NCI-H510A treated with DMSO at 0.1 percent for 48 hours (cell line): ENCODE measurements at regions not wholly inside any gene's neighbourhood (a gene's known extent, or its start where the extent isn't known, plus 50 kb on each side); places are given as distances from the start of the nearest gene placed in this dataset.
"Not testable (repeated sequence)": the region's sequence is repeated elsewhere in the genome, so short reads cannot be mapped to it uniquely, and the experiment has no call there.

Source experiments
- DNase-seq: peaks from one replicate; lab custom pipeline; 2025; lab: John Stamatoyannopoulos, UW

GRCh38 chr6:74181471-74181870, 485.5 kb downstream of the CD109 start:
- peak; percentile 4 for DNase-seq

GRCh38 chr6:74177506-74177905, 481.5 kb downstream of the CD109 start:
- DNase-seq, result no peak

- not testable (repeated sequence) for DNase-seq
Measured at GRCh38 chr6:74170550-74170949, 474.5 kb downstream of the CD109 start.

DNA sequence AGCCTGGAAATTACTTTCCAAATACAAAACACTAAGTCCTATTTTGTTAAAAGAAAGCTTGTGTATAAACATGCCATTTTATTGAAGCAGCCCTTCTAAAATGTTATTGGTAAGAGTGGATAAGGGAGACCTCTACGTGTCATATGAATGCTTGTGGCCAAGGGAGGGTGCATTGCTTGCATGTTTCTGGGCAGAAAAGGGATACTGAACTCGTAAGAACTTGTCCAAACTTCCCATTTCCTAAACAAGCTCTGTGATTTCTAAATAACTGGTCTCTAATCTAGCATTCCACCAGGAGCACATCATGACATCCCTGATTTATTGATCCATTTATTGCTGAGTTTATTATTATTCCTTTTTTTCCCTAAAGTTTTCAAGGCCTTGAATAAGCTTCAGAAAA, 474.1 kb downstream of the CD109 start:
- DNase-seq, result no peak

DNA sequence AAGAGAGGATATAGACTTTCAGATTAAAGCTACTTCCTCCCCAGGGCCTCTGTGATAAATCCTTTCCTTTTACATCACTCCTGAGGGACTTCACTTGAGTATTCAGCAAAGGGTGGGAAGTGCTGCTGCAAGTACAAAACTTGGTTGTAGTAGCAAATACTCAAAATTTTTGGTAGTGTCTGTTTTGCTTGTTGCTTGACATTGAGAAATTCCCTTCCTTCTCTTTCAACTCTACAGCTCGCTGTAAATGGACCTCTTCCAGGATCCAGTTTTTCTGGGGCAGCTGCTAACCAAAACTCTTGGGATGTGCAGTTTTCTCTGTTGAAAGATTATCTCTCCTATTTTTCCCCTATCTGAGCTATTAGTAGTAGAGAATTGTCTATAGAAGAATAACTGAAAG, 472.0 kb downstream of the CD109 start:
- DNase-seq, result no peak

DNA sequence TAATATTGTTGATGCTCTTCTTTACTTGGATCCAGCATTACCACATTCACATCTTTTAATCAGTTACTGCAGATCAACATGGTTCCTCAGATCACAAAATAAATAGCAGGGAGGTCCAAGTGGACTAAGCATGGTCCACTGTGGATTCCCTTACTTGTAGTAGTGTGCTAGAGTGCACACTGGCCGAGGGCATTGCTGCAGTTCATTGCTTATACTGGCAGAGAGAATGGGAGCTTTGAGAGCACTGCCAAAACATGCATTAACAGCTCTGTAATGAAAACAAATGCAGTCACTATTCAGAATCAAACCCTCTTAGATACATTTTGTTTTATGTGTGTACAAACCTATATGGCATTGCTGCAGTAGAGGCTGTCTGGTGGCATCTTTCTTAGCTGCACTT, 471.5 kb downstream of the CD109 start:
- no peak for DNase-seq

- no peak for DNase-seq
Measured at GRCh38 chr6:74166849-74167248, 470.8 kb downstream of the CD109 start.

GRCh38 chr6:74161380-74161779, 465.4 kb downstream of the CD109 start:
- DNase-seq, result no peak

GRCh38 chr6:74152096-74152675, 456.2 kb downstream of the CD109 start:
- DNase-seq, result no peak

GRCh38 chr6:74145931-74146330, 449.9 kb downstream of the CD109 start:
- DNase-seq, result no peak

DNA sequence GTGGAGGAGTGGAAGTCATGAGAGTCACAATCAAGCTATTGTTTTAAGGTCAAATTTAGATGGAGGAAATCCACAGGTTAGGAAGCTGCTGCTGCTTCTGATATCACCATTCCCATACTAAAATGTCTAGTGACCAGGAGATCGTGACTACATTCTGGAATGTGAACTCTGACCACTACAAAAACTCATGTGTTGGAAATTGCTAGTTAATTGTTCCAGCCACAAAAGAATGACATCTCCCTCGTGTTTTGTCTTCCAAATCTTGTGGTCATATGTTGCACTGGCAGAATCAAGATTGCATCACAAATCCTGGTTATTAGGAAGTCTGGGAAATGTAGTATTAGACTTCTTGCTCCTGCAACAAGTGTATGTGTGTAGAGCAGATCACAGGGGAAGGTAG, 441.9 kb downstream of the CD109 start:
- DNase-seq, result no peak

- no peak for DNase-seq
Measured at GRCh38 chr6:74134327-74134726, 438.3 kb downstream of the CD109 start.

DNA sequence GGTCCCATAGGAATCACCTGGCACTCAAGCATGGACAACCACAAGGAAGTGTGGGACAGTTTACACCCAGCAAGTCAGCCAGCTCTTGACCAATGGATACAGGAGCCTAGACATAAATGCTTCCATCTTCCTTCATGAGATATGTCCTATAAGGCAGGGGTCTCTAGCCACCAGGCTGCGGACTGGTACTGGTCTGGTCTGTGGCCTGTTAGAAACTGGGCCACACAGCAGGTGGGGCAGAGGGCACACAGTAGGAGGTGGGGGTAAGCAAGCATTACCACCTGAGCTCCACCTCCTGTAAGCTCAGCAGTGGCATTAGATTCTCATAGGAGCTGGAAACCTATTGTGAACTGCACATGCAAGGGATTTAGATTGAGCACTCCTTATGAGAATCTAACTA, 437.1 kb downstream of the CD109 start:
- DNase-seq, result no peak

- no peak for DNase-seq
Measured at GRCh38 chr6:74130641-74131040, 434.6 kb downstream of the CD109 start.

- no peak for DNase-seq
Measured at GRCh38 chr6:74128536-74128935, 432.5 kb downstream of the CD109 start.

- DNase-seq, result no peak
Measured at GRCh38 chr6:74117113-74117512, 421.1 kb downstream of the CD109 start.

DNA sequence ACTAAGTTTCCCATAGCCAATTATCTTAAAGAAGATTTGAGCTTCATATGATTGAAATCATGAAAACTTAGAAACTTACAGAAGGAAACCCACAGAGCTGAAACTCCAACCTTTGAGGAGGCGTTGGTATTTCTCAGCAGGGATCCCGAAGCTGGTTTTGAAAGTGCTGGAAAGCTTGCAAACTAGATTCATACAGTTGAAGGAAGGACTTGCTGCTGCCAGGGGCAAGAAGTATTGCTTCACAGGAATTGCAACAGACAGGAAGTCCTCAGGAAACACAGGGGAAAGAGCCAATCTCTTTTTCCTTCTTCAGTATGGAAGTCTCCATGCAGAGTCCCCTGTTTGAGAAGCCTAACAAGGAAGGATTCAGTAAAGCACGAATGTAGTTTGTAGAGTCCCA, 419.7 kb downstream of the CD109 start:
- DNase-seq, result no peak

DNA sequence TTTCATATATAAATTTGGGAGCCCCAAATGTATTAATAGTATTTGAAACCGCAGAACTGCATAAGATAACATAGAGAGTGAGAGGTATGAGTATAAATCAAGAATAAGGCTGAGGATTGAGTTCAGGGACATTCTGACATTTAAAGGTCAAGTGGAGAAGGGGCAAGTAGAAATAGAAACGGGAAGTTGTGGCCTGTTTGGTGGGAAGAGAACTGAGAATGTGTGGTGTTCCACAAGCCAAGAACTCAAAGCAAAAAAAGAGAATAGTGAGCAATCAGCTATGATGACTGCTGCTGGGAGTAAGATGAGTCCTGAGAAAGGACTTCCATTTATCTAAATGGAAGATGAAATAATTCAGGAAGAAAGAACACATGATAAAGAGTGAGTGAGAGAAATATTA, 418.4 kb downstream of the CD109 start:
- no peak for DNase-seq

- no peak for DNase-seq
Measured at GRCh38 chr6:74113901-74114300, 417.9 kb downstream of the CD109 start.

DNA sequence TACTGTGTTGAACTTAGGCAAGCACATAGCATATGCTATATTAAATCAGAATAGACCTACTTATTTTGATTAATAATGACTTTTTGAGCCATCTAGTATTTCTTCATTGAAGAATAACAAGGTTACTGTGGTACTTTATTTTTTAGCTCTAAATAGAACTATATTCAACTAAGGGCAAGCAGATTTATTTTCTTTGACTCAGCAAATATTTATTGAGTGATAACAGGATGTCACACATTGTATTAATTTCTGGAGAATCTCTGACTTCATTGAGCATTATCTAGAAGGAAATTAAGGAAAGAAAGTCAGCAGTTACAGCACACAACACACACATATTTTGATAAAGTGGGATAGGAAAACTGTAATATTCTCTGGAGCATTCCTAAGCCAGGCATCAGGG, 407.4 kb downstream of the CD109 start:
- no peak for DNase-seq

DNA sequence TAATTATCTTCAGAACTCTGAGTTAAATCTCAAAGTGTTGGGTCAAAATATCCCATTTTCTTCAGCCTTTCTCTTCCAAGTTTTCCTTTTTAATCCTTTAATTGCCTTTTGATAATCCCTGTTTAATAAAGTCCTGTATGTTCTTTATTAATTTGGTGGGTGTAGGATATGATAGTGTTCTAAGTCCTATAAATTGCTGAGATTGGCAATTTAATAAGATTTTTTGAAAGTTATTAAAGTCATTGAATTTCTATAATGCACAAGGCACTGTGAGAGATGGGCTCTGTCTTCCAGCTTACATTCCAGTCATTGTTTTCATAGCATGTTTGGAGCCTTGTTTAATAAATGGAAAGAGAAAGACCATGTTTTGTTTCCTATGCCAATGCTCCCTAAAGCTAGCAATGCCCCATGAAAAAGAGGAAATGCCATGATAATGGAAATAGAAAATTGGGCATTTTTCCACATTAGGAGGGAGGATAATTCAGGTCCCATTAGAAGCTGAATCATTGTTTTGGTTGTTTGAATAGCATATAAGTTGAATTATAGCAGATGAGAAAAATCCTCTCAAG, 404.8 kb downstream of the CD109 start:
- no peak for DNase-seq

DNA sequence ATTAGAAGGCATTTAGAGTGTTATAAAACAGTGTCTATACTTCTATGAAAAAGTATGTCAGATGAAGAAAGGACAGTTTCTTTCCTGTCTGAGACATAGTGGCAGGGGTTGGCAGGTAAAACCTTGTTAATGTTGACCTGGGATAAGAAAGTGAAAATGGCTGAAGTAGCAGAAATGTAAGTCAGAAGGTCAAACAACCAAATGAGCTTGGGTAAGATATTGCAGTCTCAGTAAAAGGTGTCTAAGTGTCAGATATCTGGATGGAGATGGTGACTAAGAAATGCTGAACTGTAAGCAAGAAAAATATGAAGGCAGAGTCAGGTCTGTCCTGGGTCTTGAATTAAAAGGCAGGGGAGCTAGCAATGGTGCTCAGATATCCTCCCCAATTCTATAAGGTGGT, 400.3 kb downstream of the CD109 start:
- no peak for DNase-seq

DNA sequence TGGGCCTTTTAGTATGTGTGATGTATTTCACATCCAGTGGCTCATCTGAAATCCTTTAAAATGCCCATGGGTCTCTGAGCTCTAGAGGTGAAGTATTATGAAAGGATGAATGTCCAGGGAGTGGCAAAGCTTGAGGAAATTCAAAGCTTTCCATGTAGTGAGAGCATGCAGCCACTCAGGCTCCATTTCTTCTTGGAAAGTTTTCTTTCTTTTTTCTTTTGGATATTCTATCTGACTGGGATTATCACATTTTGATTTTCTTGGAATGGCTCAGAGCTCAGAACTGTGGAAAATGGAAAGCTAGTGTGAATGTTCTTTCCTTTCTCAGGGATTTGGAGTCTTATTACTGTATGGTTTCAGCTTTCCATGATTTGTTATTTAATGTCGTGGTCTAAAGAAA, 397.4 kb downstream of the CD109 start:
- no peak for DNase-seq

DNA sequence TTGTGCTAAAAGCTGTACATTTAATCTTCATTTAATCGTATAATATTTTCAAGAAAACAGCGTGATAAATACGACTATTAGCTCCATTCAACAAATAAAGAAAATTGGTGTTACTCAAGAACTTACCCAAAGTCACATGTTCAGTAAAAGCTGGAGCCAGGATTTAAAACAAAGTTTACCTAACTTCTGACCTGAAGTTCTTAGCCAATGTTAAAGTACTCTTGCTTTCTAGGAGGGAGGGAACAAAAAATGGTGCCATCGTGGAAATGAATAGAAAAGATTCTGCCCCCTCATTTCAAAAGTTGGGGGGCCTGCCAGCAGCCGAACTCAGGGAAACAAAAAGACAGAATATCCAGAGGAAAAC, 395.8 kb downstream of the CD109 start:
- DNase-seq, result no peak
